ENCODE measurements at regions not wholly inside any gene's neighbourhood (a gene's known extent, or its start where the extent isn't known, plus 50 kb on each side); places are given as distances from the start of the nearest gene placed in this dataset.

DNA sequence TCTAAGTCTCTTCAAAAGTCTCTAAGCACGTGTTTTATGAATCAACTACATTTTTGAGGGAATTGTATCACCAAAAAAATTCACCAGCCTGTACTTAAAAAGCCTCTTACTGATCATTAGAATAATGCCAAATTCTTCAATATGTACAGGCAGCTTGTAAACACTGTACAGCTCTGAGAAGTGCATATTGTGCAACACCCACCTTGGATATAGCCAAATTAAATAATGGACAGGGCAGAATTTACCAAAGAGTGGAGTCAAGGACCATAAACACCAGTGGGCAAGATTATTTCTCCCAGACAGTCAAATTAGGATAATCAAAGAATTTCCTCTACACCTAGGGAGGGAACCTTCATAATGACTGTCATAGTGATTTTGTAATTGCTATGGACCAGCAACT, 338.2 kb downstream of the NR4A2 start:
- TF ChIP-seq, protein P1, sequence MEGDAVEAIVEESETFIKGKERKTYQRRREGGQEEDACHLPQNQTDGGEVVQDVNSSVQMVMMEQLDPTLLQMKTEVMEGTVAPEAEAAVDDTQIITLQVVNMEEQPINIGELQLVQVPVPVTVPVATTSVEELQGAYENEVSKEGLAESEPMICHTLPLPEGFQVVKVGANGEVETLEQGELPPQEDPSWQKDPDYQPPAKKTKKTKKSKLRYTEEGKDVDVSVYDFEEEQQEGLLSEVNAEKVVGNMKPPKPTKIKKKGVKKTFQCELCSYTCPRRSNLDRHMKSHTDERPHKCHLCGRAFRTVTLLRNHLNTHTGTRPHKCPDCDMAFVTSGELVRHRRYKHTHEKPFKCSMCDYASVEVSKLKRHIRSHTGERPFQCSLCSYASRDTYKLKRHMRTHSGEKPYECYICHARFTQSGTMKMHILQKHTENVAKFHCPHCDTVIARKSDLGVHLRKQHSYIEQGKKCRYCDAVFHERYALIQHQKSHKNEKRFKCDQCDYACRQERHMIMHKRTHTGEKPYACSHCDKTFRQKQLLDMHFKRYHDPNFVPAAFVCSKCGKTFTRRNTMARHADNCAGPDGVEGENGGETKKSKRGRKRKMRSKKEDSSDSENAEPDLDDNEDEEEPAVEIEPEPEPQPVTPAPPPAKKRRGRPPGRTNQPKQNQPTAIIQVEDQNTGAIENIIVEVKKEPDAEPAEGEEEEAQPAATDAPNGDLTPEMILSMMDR (IDR thresholded peaks at IDR 0.05) = no peak
- no peak for TF ChIP-seq POLR2A (IDR thresholded peaks at IDR 0.05)
